ENCODE measurements at regions not wholly inside any gene's neighbourhood (a gene's known extent, or its start where the extent isn't known, plus 50 kb on each side); places are given as distances from the start of the nearest gene placed in this dataset.

DNA sequence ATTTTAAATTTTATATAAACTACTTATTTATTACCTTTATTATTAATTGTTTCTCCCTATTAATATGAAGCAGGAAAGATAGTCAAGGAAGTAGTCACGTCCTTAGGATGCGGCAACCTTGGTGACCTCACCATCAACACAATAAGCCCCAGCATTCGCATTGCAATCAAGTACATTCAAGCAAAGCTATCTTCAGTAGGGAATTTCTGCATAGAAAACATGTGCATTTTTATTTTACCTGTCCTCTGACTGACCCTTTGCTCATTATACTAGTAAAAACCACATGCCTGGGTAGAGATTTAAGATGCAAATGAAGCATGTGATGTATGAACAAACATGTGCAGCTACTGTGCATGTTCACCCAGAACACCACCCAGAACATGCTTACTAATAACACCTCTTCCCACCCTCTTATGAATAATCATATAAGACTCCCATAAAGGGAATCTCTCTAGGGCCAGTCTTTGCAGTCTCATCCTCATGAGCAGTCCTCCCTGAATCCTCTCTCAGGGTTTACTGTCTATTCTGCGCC, 869.6 kb downstream of the TAF11L14 start:
- Histone ChIP-seq H2AFZ (ENCODE audit: low read length) (no peak overlapping the region), H3K9ac (replicated peaks in 1 of 4; ENCODE audit: extremely low read depth in 1 of 4, low read depth in 3 of 4, low read length in 3 of 4) (no peak overlapping the region), H3K79me1 (ENCODE audit: low read depth, low read length) (no peaks in the 10 kb centered on the region), H3K4me3 (ENCODE audit: extremely low read depth in 1 of 4, insufficient read depth in 2 of 4, low read depth in 3 of 4, low read length in 4 of 4) (no peak overlapping the region), H3K56ac (replicated peaks; ENCODE audit: insufficient read length, low read depth, low read length) (no peak overlapping the region), H2BK120ac (replicated peaks; ENCODE audit: low read depth, low read length) (no peak overlapping the region), H4K91ac (replicated peaks; ENCODE audit: insufficient read length, low read length) (no peak overlapping the region), H3K4me1 (replicated peaks in 1 of 4; ENCODE audit: control insufficient read depth in 3 of 4, insufficient read depth in 4 of 4, low read length in 3 of 4) (peaks cover 0 to 5% (median 1%) of the 10 kb centered on the region in 4 experiments; a peak in 2 of 7 replicates), H2BK20ac (ENCODE audit: low read length) (no peak overlapping the region), H4K8ac (ENCODE audit: extremely low read depth, insufficient read depth, low read length) (no peak overlapping the region), H3K27ac (ENCODE audit: low read depth, low read length) (no peak overlapping the region), H2BK15ac (ENCODE audit: low read length) (no peak overlapping the region), H3K14ac (ENCODE audit: insufficient read length) (no peak overlapping the region), H4K5ac (ENCODE audit: insufficient read length, low read depth, low read length) (no peak overlapping the region), H3K18ac (ENCODE audit: extremely low read depth, low read length) (no peak overlapping the region), H2BK5ac (ENCODE audit: low read depth, low read length) (no peak overlapping the region), H3K9me3 (ENCODE audit: insufficient read depth in 2 of 2, low read depth in 1 of 2, low read length in 1 of 2) (no peaks in the 10 kb centered on the region; a peak in 1 of 4 replicates), H3K4ac (replicated peaks; ENCODE audit: insufficient read length, low read depth, low read length) (no peak overlapping the region), H2AK5ac (ENCODE audit: low read depth, low read length) (no peak overlapping the region), H4K20me1 (replicated peaks in 1 of 2; ENCODE audit: control insufficient read depth in 1 of 2, insufficient read depth in 2 of 2, low read length in 2 of 2) (no peaks in the 10 kb centered on the region), H3K27me3 (replicated peaks in 1 of 4; ENCODE audit: control insufficient read depth in 3 of 4, extremely low read depth in 1 of 4, insufficient read depth in 3 of 4, low read length in 3 of 4) (no peaks in the 10 kb centered on the region), H2BK12ac (ENCODE audit: low read depth, low read length) (no peak overlapping the region), H3K36me3 (ENCODE audit: control insufficient read depth in 2 of 4, insufficient read depth in 4 of 4, low read length in 3 of 4) (no peaks in the 10 kb centered on the region; a peak in 1 of 8 replicates), H3K4me2 (ENCODE audit: insufficient read depth in 1 of 2, low read depth in 2 of 2, low read length in 2 of 2) (no peak overlapping the region), H3K79me2 (ENCODE audit: control insufficient read depth in 1 of 2, insufficient read depth in 2 of 2, low read length in 2 of 2) (no peaks in the 10 kb centered on the region), H3K23me2 (ENCODE audit: low read depth, low read length) (no peaks in the 10 kb centered on the region), H3K23ac (ENCODE audit: insufficient read length) (no peak overlapping the region)
- CTCF ChIA-PET (ENCODE audit: partially characterized antibody): no interaction called here
- no peak for FAIRE-seq
- TF ChIP-seq JUN (IDR thresholded peaks at IDR 0.05; ENCODE audit: low read depth, low read length) (no peak), EZH2 (IDR thresholded peaks at IDR 0.05; ENCODE audit: low read depth, low read length, severe bottlenecking) (no peak), YY1 (IDR thresholded peaks at IDR 0.05; ENCODE audit: low read depth, low read length) (no peak), EP300 (IDR thresholded peaks at IDR 0.05; ENCODE audit: borderline replicate concordance in 1 of 2, low read depth in 2 of 2, low read length in 2 of 2) (no peak), EGR1 (IDR thresholded peaks at IDR 0.05; ENCODE audit: borderline replicate concordance, low read depth, low read length) (no peak), MAFK (IDR thresholded peaks at IDR 0.05; ENCODE audit: low read depth, low read length) (no peak), CBX8 (IDR thresholded peaks at IDR 0.05; ENCODE audit: borderline replicate concordance, low read depth, low read length) (no peak), RFX5 (IDR thresholded peaks at IDR 0.05; ENCODE audit: borderline replicate concordance, low read depth, low read length) (no peak)
- WGBS, 2 experiments (ENCODE audit: extremely low coverage in 1 of 2, insufficient coverage in 1 of 2, insufficient read length in 1 of 2, insufficient replicate concordance in 2 of 2, low coverage in 1 of 2, low lambda C conversion rate in 2 of 2, missing lambda C conversion rate in 1 of 2): 92% methylated on average over 4 of the region's 4 CpGs; no CpG with 5 or more reads in 1 of the 2 experiments
- no peak for DNase-seq (ENCODE audit: low read depth in 1 of 2, low spot score in 2 of 2)
- POLR2A ChIA-PET (ENCODE audit: partially characterized antibody): no interaction called here

Data from H1 (cell line).